Uterus (tissue), 3 donors: ENCODE measurements at regions not wholly inside any gene's neighbourhood (a gene's known extent, or its start where the extent isn't known, plus 50 kb on each side); places are given as distances from the start of the nearest gene placed in this dataset.
A peak's percentile ranks its signal among the peaks of the same experiment; 100 is the strongest.

Source experiments
- DNase-seq, 2 donors: peaks; one replicate each; pipeline ENCODE4 v3.0.0-alpha.2; 2019 to 2020
- H3K27ac ChIP-seq, 2 donors: fragments of 200-600 bp; sonication (generic); 1 replicate in 1 of 2; 2 replicates in 1 of 2; pipeline ENCODE4 v1.5.1; 2016 to 2018
- H3K27me3 ChIP-seq, 2 donors: fragments of 200-600 bp; sonication (generic); one replicate each; pipeline ENCODE4 v1.5.1; 2018 to 2019; ENCODE audit warnings: control low read depth in 1 of 2
- H3K36me3 ChIP-seq, 2 donors: fragments of 200-600 bp; sonication (generic); one replicate each; pipeline ENCODE4 v1.5.1; 2019; ENCODE audit warnings: control low read depth in 1 of 2
- H3K4me1 ChIP-seq, 2 donors: fragments of 200-600 bp; sonication (generic); one replicate each; pipeline ENCODE4 v1.5.1; 2018 to 2019; ENCODE audit warnings: control low read depth in 1 of 2
- H3K4me3 ChIP-seq, 2 donors: fragments of 200-600 bp; sonication (generic); 1 replicate in 1 of 2; 2 replicates in 1 of 2; pipeline ENCODE4 v1.5.1; 2018 to 2019; ENCODE audit warnings: mild to moderate bottlenecking in 1 of 2
- H3K9me3 ChIP-seq, 2 donors: fragments of 200-600 bp; sonication (generic); one replicate each; pipeline ENCODE4 v1.5.1; 2019; ENCODE audit warnings: control low read depth in 1 of 2
- CTCF ChIP-seq, 4 experiments: fragments of 200-600 bp in 2 of 4; fragments of 450-650 bp in 2 of 4; sonication (generic) in 2 of 4; IDR thresholded peaks; one replicate each; pipeline ENCODE4 v1.5.1; 2016 to 2019; ENCODE audit warnings: antibody characterized with exemption in 4 of 4, mild to moderate bottlenecking in 2 of 4, moderate library complexity in 1 of 4
- POLR2A ChIP-seq, 2 donors: fragments of 450-650 bp; IDR thresholded peaks; one replicate each; pipeline ENCODE4 v1.6.1; 2016; ENCODE audit warnings: antibody characterized with exemption in 2 of 2, mild to moderate bottlenecking in 1 of 2, moderate library complexity in 1 of 2
- intact Hi-C: fragments of 100-400 bp; cut with DNase I; formaldehyde crosslinking; loops from one replicate; pipeline ENCODE4 v1.15.1; 2023; ENCODE audit warnings: low total_unique reads
- donor health status: DM: yes; HTN: yes; CAD: no.

- Histone ChIP-seq H3K4me1 (peaks cover 0 to 4% of the 10 kb centered on the region in 2 donors), H3K36me3 (no peaks in the 10 kb centered on the region), H3K27me3 (no peaks in the 10 kb centered on the region), H3K27ac (peak overlapping the region; percentile 64 to 70), H3K4me3 (no peak overlapping the region), H3K9me3 (no peaks in the 10 kb centered on the region)
- intact Hi-C loops: no loop called here
- TF ChIP-seq POLR2A (IDR thresholded peaks at IDR 0.05) (no peak), CTCF (IDR thresholded peaks at IDR 0.05) (peak in 3 of 4 experiments; percentile 18 to 32 (median 28))
- DNase-seq: peak; percentile 47 to 74
These were observed 69.5 kb upstream of the SSX2IP start for GRCh38 chr1:84759756-84760155.

- TF ChIP-seq CTCF (IDR thresholded peaks at IDR 0.05) (no peak), POLR2A (IDR thresholded peaks at IDR 0.05) (no peak)
- H3K4me1 ChIP-seq: peaks cover 0 to 4% of the 10 kb centered on the region in 2 donors
- peak overlapping the region; percentile 64 to 70 for H3K27ac ChIP-seq
- peak; percentile 34 to 44 for DNase-seq
- H3K27me3 ChIP-seq: no peaks in the 10 kb centered on the region
- no peaks in the 10 kb centered on the region for H3K36me3 ChIP-seq
- H3K4me3 ChIP-seq: peak overlapping the region; percentile 11 to 33
- intact Hi-C loops: no loop called here
- no peaks in the 10 kb centered on the region for H3K9me3 ChIP-seq
These were observed 68.8 kb upstream of the SSX2IP start for GRCh38 chr1:84758968-84759491.

GRCh38 chr1:84758476-84758875 is 68.2 kb upstream of the SSX2IP start:
- Histone ChIP-seq H3K4me3 (no peak overlapping the region), H3K27me3 (no peaks in the 10 kb centered on the region), H3K4me1 (peaks cover 0 to 4% of the 10 kb centered on the region in 2 donors), H3K36me3 (no peaks in the 10 kb centered on the region), H3K27ac (peak overlapping the region; percentile 64 to 70), H3K9me3 (no peaks in the 10 kb centered on the region)
- no peak for TF ChIP-seq POLR2A (IDR thresholded peaks at IDR 0.05)
- no peak for TF ChIP-seq CTCF (IDR thresholded peaks at IDR 0.05)
- intact Hi-C loops: no loop called here
- DNase-seq: no peak

- H3K9me3 ChIP-seq: no peaks in the 10 kb centered on the region
- H3K27ac ChIP-seq: no peak overlapping the region
- TF ChIP-seq CTCF (IDR thresholded peaks at IDR 0.05) (peak in 1 of 4 experiments; percentile 15), POLR2A (IDR thresholded peaks at IDR 0.05) (no peak)
- H3K4me3 ChIP-seq: no peak overlapping the region
- intact Hi-C loops: no loop called here
- H3K4me1 ChIP-seq: peaks cover 0 to 4% of the 10 kb centered on the region in 2 donors
- H3K27me3 ChIP-seq: no peaks in the 10 kb centered on the region
- H3K36me3 ChIP-seq: no peaks in the 10 kb centered on the region
- no peak for DNase-seq
These were observed 67.0 kb upstream of the SSX2IP start for GRCh38 chr1:84757301-84757700.

GRCh38 chr1:84756455-84757082 is 66.3 kb upstream of the SSX2IP start:
- Histone ChIP-seq H3K9me3 (no peaks in the 10 kb centered on the region), H3K27ac (no peak overlapping the region), H3K4me3 (no peak overlapping the region), H3K4me1 (peaks cover 0 to 4% of the 10 kb centered on the region in 2 donors), H3K27me3 (no peaks in the 10 kb centered on the region), H3K36me3 (no peaks in the 10 kb centered on the region)
- TF ChIP-seq POLR2A (IDR thresholded peaks at IDR 0.05) (no peak), CTCF (IDR thresholded peaks at IDR 0.05) (no peak)
- DNase-seq: no peak
- intact Hi-C loops: no loop called here
